HFFc6 (cell line): ENCODE measurements at regions not wholly inside any gene's neighbourhood (a gene's known extent, or its start where the extent isn't known, plus 50 kb on each side); places are given as distances from the start of the nearest gene placed in this dataset.
A peak's percentile ranks its signal among the peaks of the same experiment; 100 is the strongest.

ENCODE experiments used
- DNase-seq: peaks from one replicate; pipeline ENCODE4 v3.0.0-alpha.2; 2018
- H3K27ac Mint-ChIP-seq: 2 replicates; pipeline ENCODE4 v1.8.0; 2020; ENCODE audit warnings: mild to moderate bottlenecking, mixed read lengths
- H3K27me3 Mint-ChIP-seq: 2 replicates; pipeline ENCODE4 v1.8.0; 2021; ENCODE audit warnings: mild to moderate bottlenecking, moderate library complexity, mixed read lengths; ENCODE audit not compliant: insufficient read depth
- H3K36me3 Mint-ChIP-seq: 2 replicates; pipeline ENCODE4 v1.8.0; 2021; ENCODE audit warnings: low read depth, mixed read lengths
- H3K4me1 Mint-ChIP-seq: 2 replicates; pipeline ENCODE4 v1.8.0; 2020; ENCODE audit warnings: low read depth, mixed read lengths
- H3K4me3 Mint-ChIP-seq: 2 replicates; pipeline ENCODE4 v1.8.0; 2020; ENCODE audit warnings: mild to moderate bottlenecking, moderate library complexity, mixed read lengths
- H3K9me3 Mint-ChIP-seq: 2 replicates; pipeline ENCODE4 v1.8.0; 2020; ENCODE audit warnings: mild to moderate bottlenecking, mixed read lengths
- TF ChIP-seq, protein P1 (sequence below): fragments of 200-600 bp; sonication (generic); IDR thresholded peaks from 2 replicates; pipeline ENCODE4 v1.5.0; 2021; ENCODE audit warnings: antibody characterized with exemption, mild to moderate bottlenecking

DNA sequence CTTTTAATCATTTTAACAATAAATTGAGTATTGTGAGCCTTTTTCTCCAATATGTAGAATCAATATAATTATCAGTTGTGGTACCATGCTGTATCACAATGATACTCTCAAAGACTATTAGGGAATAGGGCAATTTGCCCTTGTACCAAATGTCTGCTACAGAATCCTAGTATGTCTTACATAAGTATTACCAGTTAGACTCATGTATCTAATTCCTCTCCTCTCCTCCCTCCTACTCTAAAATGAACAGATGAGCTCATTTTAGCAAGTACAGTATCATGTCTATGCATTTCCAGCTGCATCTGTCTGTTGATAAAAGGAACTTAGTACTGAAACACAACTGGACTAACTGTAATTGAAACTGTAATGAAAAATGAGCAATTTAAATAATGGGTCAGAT, 124.3 kb upstream of the ATP11B start:
- Mint-ChIP-seq H3K4me3 (no peak overlapping the region), H3K4me1 (peaks cover 6% of the 10 kb centered on the region; the same call in 1 of the 2 replicates), H3K27ac (no peak overlapping the region), H3K9me3 (peaks cover 4% of the 10 kb centered on the region; the same call in 1 of the 2 replicates), H3K27me3 (peaks cover 5% of the 10 kb centered on the region), H3K36me3 (no peaks in the 10 kb centered on the region)
- TF ChIP-seq, protein P1, sequence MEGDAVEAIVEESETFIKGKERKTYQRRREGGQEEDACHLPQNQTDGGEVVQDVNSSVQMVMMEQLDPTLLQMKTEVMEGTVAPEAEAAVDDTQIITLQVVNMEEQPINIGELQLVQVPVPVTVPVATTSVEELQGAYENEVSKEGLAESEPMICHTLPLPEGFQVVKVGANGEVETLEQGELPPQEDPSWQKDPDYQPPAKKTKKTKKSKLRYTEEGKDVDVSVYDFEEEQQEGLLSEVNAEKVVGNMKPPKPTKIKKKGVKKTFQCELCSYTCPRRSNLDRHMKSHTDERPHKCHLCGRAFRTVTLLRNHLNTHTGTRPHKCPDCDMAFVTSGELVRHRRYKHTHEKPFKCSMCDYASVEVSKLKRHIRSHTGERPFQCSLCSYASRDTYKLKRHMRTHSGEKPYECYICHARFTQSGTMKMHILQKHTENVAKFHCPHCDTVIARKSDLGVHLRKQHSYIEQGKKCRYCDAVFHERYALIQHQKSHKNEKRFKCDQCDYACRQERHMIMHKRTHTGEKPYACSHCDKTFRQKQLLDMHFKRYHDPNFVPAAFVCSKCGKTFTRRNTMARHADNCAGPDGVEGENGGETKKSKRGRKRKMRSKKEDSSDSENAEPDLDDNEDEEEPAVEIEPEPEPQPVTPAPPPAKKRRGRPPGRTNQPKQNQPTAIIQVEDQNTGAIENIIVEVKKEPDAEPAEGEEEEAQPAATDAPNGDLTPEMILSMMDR: no peak
- no peak for DNase-seq

DNA sequence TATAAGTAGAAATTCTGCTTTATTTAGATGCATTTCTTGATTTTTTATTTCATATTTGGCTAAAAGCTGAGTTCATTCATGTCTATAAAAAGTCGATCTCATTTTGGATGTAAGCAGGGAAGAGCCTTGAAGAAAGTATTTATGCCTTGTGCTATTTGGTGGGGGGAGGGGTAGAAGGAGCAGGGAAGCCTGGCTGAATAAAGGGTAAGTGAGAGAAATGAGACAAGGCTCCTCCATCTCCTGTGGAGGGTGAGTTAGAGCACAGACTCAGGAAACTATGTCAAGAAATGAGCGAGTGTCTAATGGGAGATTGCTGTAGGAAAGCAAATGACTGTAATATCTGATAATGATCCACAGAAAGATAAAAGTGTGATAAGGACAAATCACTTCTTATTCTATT, 121.8 kb upstream of the ATP11B start:
- no peak overlapping the region for H3K4me3 Mint-ChIP-seq
- TF ChIP-seq, protein P1: no peak
- no peaks in the 10 kb centered on the region for H3K36me3 Mint-ChIP-seq
- DNase-seq: no peak
- peaks cover 4% of the 10 kb centered on the region; the same call in 1 of the 2 replicates for H3K9me3 Mint-ChIP-seq
- peaks cover 5% of the 10 kb centered on the region for H3K27me3 Mint-ChIP-seq
- no peak overlapping the region for H3K27ac Mint-ChIP-seq
- H3K4me1 Mint-ChIP-seq: peaks cover 6% of the 10 kb centered on the region; the same call in 1 of the 2 replicates

DNA sequence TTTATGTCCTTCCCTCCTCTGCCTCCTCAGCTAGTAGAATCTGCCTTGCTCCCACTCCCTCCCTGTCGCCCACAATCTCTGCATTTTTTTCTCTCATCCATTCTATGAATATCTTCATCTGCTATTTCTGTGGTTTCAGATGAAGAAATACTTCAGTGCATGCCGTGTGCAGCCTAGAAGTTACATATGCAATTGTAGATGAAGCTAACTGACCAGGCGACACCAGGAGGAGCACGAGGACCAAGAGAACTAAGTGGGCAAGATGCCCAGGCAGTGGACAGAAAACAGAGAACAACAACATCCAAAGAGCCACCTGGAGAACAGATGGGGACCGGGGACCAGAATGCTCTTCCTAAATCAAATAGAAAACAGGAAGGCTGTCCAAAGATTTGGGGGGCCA, 121.4 kb upstream of the ATP11B start:
- TF ChIP-seq, protein P1: no peak
- Mint-ChIP-seq H3K36me3 (no peaks in the 10 kb centered on the region), H3K9me3 (peaks cover 4% of the 10 kb centered on the region; the same call in 1 of the 2 replicates), H3K4me3 (no peak overlapping the region), H3K27me3 (peaks cover 5% of the 10 kb centered on the region), H3K27ac (no peak overlapping the region), H3K4me1 (peaks cover 6% of the 10 kb centered on the region; the same call in 1 of the 2 replicates)
- DNase-seq: peak; percentile 13

DNA sequence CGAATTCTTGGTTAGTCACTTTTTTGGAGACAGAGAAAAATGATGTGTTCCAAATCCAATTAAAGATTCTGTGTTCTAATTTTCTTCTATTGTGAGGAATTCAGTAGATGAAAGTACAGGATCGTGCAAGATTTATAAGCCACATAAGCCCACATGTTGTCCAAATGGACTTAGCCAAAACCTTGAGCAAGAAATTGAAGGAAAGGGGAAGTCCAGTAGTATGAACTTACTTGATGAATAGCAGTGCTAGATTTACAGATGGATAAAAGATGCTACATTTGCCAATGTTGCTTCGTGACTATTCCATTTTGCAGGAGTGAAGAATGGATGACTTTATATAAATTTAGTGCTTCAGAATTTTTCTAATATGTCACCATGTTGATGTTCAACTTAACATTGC, 120.0 kb upstream of the ATP11B start:
- Mint-ChIP-seq H3K9me3 (peaks cover 2% of the 10 kb centered on the region; the same call in 1 of the 2 replicates), H3K27me3 (peaks cover 5% of the 10 kb centered on the region), H3K27ac (no peak overlapping the region), H3K4me3 (no peak overlapping the region), H3K4me1 (peaks cover 6% of the 10 kb centered on the region; the same call in 1 of the 2 replicates), H3K36me3 (no peaks in the 10 kb centered on the region)
- TF ChIP-seq, protein P1: no peak
- no peak for DNase-seq

DNA sequence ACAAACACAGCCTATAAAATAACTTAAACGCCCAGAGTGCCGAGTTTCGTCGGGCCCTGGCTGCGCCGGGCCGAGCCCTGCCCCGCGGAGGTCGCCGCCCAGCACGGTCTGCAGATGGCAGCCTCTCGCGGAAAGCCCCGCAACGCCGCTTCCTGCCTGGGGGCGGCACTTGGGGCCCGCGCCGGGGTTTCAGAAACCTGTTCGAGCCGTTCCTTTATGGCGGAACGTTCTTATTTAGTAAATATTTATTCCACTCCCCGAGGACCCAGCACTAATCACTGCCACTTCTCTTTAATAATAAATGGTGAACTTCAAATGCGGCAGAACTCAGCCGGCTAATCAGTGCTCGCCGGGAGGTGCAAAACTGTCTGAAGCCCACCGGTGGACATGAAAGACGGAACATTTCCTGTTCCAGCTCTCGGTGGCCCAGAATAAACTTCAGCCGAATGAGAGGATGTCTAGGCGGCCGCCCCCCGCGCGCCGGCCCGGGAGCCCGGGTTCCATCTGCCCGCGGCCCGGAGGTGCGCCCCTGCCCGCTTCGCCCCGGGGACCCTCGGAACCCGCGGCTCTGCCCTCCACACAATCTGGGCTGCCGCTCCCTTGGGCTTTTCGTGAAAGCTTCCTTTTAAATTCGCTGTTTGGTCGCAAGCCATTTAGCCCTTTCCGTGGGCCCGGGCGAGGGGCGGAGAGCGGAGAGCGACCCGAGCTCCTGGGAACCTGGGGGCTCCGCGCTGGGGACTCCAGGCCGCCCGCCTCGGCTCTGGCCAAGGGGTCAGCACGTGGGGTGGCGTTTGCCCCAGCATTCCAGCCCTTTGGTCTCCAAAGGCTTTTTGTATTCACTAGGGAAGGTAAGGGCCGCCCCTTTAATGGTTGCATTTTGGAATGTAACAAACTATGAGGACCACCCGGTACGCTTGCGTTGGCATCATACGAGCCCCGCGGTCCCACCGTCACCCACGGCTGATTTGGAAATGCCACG, 110.8 kb upstream of the ATP11B start:
- Mint-ChIP-seq H3K4me1 (peaks cover 12% of the 10 kb centered on the region), H3K27me3 (peaks cover 6% of the 10 kb centered on the region), H3K4me3 (peak overlapping the region; percentile 85), H3K9me3 (no peaks in the 10 kb centered on the region), H3K36me3 (no peaks in the 10 kb centered on the region), H3K27ac (no peak overlapping the region)
- TF ChIP-seq, protein P1: peak; percentile 49
- DNase-seq: no peak
